Muscle layer of duodenum (tissue), 2 donors: ENCODE measurements at regions not wholly inside any gene's neighbourhood (a gene's known extent, or its start where the extent isn't known, plus 50 kb on each side); places are given as distances from the start of the nearest gene placed in this dataset.

ENCODE experiments used
- H3K27ac ChIP-seq: one replicate; pipeline ENCODE4 v1.7.0; 2013; ENCODE audit warnings: mild to moderate bottlenecking, low read length
- H3K27me3 ChIP-seq: one replicate; pipeline ENCODE4 v1.7.0; 2013; ENCODE audit warnings: low read depth, mild to moderate bottlenecking, control low read depth, low read length
- H3K36me3 ChIP-seq, 2 donors: one replicate each; pipeline ENCODE4 v1.7.0; 2013; ENCODE audit warnings: low read length in 2 of 2, control low read depth in 1 of 2, mild to moderate bottlenecking in 1 of 2; ENCODE audit not compliant: insufficient read depth in 2 of 2, control insufficient read depth in 1 of 2
- H3K4me1 ChIP-seq, 2 donors: one replicate each; pipeline ENCODE4 v1.7.0; 2013; ENCODE audit warnings: low read length in 2 of 2, mild to moderate bottlenecking in 2 of 2, control low read depth in 1 of 2, moderate library complexity in 1 of 2; ENCODE audit not compliant: insufficient read depth in 2 of 2, control insufficient read depth in 1 of 2
- H3K4me3 ChIP-seq, 2 donors: one replicate each; pipeline ENCODE4 v1.7.0; 2013; ENCODE audit warnings: low read length in 2 of 2, low read depth in 1 of 2, mild to moderate bottlenecking in 1 of 2
- H3K9me3 ChIP-seq, 2 donors: one replicate each; pipeline ENCODE4 v1.7.0; 2013; ENCODE audit warnings: low read length in 2 of 2, control low read depth in 1 of 2, mild to moderate bottlenecking in 1 of 2; ENCODE audit not compliant: control insufficient read depth in 1 of 2
- donor health status: healthy.

GRCh38 chr3:115228266-115228665, 81.2 kb upstream of the ZBTB20 start:
- Histone ChIP-seq H3K4me1 (no peaks in the 10 kb centered on the region), H3K4me3 (no peak overlapping the region), H3K27me3 (no peaks in the 10 kb centered on the region), H3K27ac (no peak overlapping the region), H3K9me3 (no peaks in the 10 kb centered on the region), H3K36me3 (no peaks in the 10 kb centered on the region)

DNA sequence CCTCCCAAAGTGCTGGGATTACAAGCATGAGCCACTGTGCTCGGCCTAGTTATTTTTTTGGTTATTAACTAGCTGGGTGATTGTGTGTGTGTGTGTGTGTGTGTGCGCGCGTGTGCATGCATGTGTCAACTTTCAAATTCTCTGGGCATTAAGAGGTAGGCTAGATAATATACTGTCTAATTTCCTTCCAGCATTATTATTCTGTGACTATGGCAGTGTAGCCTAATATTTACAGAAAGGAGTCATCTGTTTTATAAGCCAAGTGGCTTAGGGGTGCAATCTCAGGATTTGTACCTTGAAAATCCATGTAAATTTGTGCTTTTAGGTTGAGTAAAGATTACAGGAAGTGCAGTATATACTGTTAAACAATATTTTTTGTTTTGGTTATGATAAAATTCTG, 85.1 kb upstream of the ZBTB20 start:
- no peaks in the 10 kb centered on the region for H3K4me1 ChIP-seq
- H3K36me3 ChIP-seq: no peaks in the 10 kb centered on the region
- H3K27me3 ChIP-seq: no peaks in the 10 kb centered on the region
- no peak overlapping the region for H3K27ac ChIP-seq
- no peak overlapping the region for H3K4me3 ChIP-seq
- no peaks in the 10 kb centered on the region for H3K9me3 ChIP-seq

DNA sequence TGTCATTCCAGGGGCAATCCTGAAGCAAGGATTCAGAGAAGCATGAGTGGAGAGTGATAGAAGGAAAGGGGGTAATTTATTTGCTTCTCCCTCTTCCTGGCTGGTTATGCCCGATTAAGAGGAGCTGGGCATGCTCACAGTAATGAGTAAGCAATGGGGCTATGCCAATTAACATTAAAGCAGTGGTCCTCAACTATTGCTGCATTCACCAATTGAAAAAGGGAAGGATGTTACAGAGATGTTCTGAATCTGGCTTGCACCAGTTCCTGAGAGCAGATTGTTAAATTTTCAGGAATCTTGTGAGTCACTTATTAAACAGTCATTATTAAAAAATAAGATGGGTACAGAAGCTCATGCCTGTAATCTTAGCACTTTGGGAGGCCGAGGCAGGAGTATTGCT, 85.9 kb upstream of the ZBTB20 start:
- Histone ChIP-seq H3K4me3 (no peak overlapping the region), H3K36me3 (no peaks in the 10 kb centered on the region), H3K4me1 (no peaks in the 10 kb centered on the region), H3K9me3 (no peaks in the 10 kb centered on the region), H3K27ac (no peak overlapping the region), H3K27me3 (no peaks in the 10 kb centered on the region)

- Histone ChIP-seq H3K27me3 (no peaks in the 10 kb centered on the region), H3K4me3 (no peak overlapping the region), H3K27ac (no peak overlapping the region)
Observed at GRCh38 chr3:115236496-115236895, 89.4 kb upstream of the ZBTB20 start.

GRCh38 chr3:115239717-115240116, 92.6 kb upstream of the ZBTB20 start:
- no peak overlapping the region for H3K4me3 ChIP-seq
- no peaks in the 10 kb centered on the region for H3K27me3 ChIP-seq
- H3K9me3 ChIP-seq: no peaks in the 10 kb centered on the region
- H3K4me1 ChIP-seq: no peaks in the 10 kb centered on the region
- no peaks in the 10 kb centered on the region for H3K36me3 ChIP-seq
- no peak overlapping the region for H3K27ac ChIP-seq

More at GRCh38 chr3:115236496-115236895, 89.4 kb upstream of the ZBTB20 start:
- Histone ChIP-seq H3K36me3 (no peaks in the 10 kb centered on the region), H3K4me1 (no peaks in the 10 kb centered on the region), H3K9me3 (no peaks in the 10 kb centered on the region)

- Histone ChIP-seq H3K27me3 (no peaks in the 10 kb centered on the region), H3K27ac (no peak overlapping the region), H3K9me3 (no peaks in the 10 kb centered on the region), H3K4me3 (no peak overlapping the region), H3K4me1 (no peaks in the 10 kb centered on the region), H3K36me3 (no peaks in the 10 kb centered on the region)
Observed at GRCh38 chr3:115244350-115244749, 97.3 kb upstream of the ZBTB20 start.

GRCh38 chr3:115245438-115245837, 98.3 kb upstream of the ZBTB20 start:
- Histone ChIP-seq H3K36me3 (no peaks in the 10 kb centered on the region), H3K9me3 (no peaks in the 10 kb centered on the region), H3K4me3 (no peak overlapping the region), H3K27ac (no peak overlapping the region), H3K27me3 (no peaks in the 10 kb centered on the region), H3K4me1 (no peaks in the 10 kb centered on the region)

DNA sequence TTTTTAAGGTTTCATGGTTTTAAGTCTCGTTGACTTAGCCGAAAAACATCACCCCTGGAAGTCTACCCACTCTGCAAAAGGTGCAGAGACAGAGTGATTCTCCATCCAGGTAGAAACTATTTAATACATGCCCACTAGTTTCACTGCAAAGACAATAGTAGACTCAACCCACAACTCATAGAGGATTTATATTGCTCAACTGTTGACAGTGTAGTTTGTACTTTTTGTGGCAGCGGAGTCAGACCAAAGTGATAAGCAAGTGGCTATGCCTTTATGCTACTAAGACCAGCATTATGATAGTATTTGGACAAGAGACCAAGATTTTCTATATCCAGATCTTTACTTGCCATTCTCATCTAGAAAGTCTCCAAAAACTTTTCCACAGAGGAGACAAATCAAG, 98.8 kb upstream of the ZBTB20 start:
- H3K27ac ChIP-seq: no peak overlapping the region

DNA sequence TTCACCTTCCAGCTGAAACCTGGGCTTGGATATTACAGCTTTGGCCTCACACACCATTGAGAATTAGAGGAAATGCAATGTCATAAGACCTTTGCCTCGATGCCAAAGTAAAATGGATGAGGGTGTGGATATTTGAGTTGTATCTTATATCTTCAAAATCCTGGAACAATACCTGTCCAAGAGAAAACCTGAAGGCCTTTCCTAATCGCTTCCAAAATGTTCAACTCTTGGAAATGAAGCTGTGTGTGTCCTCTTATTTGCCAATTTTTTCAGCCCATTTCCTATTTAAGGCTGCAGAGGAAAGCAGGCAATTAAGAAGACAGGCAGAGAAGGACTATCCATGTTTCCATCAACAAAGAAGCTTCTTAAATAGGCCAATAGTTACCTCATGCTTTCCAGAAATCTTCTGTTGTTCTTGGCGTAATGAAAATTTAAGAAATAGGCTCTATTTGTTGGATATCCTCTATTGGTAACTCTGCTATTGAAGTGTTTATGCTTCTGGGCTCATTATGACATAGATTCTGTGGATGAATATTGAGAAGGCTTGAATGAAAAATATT, 99.5 kb upstream of the ZBTB20 start:
- Histone ChIP-seq H3K4me3 (no peak overlapping the region), H3K27me3 (no peaks in the 10 kb centered on the region), H3K36me3 (no peaks in the 10 kb centered on the region), H3K9me3 (no peaks in the 10 kb centered on the region), H3K27ac (no peak overlapping the region), H3K4me1 (no peaks in the 10 kb centered on the region)

More for the DNA sequence above, 98.8 kb upstream of the ZBTB20 start:
- no peaks in the 10 kb centered on the region for H3K4me1 ChIP-seq
- no peaks in the 10 kb centered on the region for H3K9me3 ChIP-seq
- H3K27me3 ChIP-seq: no peaks in the 10 kb centered on the region
- H3K4me3 ChIP-seq: no peak overlapping the region
- H3K36me3 ChIP-seq: no peaks in the 10 kb centered on the region

- Histone ChIP-seq H3K27me3 (no peaks in the 10 kb centered on the region), H3K27ac (no peak overlapping the region), H3K4me3 (no peak overlapping the region), H3K36me3 (no peaks in the 10 kb centered on the region), H3K4me1 (no peaks in the 10 kb centered on the region), H3K9me3 (no peaks in the 10 kb centered on the region)
Observed at GRCh38 chr3:115248274-115248673, 101.2 kb upstream of the ZBTB20 start.

- Histone ChIP-seq H3K4me1 (no peaks in the 10 kb centered on the region), H3K27me3 (no peaks in the 10 kb centered on the region), H3K27ac (no peak overlapping the region), H3K4me3 (no peak overlapping the region), H3K9me3 (peaks cover 0 to 4% of the 10 kb centered on the region in 2 donors), H3K36me3 (no peaks in the 10 kb centered on the region)
Observed at GRCh38 chr3:115251509-115251908, 104.4 kb upstream of the ZBTB20 start.

GRCh38 chr3:115252679-115253078, 105.6 kb upstream of the ZBTB20 start:
- Histone ChIP-seq H3K36me3 (no peaks in the 10 kb centered on the region), H3K27ac (no peak overlapping the region), H3K4me1 (no peaks in the 10 kb centered on the region), H3K9me3 (peaks cover 0 to 4% of the 10 kb centered on the region in 2 donors), H3K4me3 (no peak overlapping the region), H3K27me3 (no peaks in the 10 kb centered on the region)
